MV-4-11 (cell line): ENCODE measurements at regions not wholly inside any gene's neighbourhood (a gene's known extent, or its start where the extent isn't known, plus 50 kb on each side); places are given as distances from the start of the nearest gene placed in this dataset.

Experiments
- DNase-seq: peaks from one replicate; lab custom pipeline; 2025; lab: John Stamatoyannopoulos, UW

- no peak for DNase-seq
Measured at GRCh38 chr7:153446490-153446889, 605.7 kb upstream of the DPP6 start.

- DNase-seq = no peak
Measured at GRCh38 chr7:153447011-153447410, 605.2 kb upstream of the DPP6 start.

GRCh38 chr7:153452661-153453060 lies 599.5 kb upstream of the DPP6 start:
- no peak for DNase-seq

- DNase-seq = no peak
Measured at GRCh38 chr7:153454306-153454705, 597.9 kb upstream of the DPP6 start.

GRCh38 chr7:153457746-153458145 lies 594.5 kb upstream of the DPP6 start:
- no peak for DNase-seq

GRCh38 chr7:153470004-153470671 lies 582.1 kb upstream of the DPP6 start:
- DNase-seq = no peak

GRCh38 chr7:153472516-153472915 lies 579.7 kb upstream of the DPP6 start:
- DNase-seq = no peak

- no peak for DNase-seq
Measured at GRCh38 chr7:153473185-153473584, 579.0 kb upstream of the DPP6 start.

- DNase-seq = no peak
Measured at GRCh38 chr7:153475239-153475638, 577.0 kb upstream of the DPP6 start.

- DNase-seq = no peak
Measured at GRCh38 chr7:153476166-153476565, 576.0 kb upstream of the DPP6 start.

- DNase-seq = no peak
Measured at GRCh38 chr7:153496257-153496656, 555.9 kb upstream of the DPP6 start.

GRCh38 chr7:153503093-153503492 lies 549.1 kb upstream of the DPP6 start:
- DNase-seq = no peak

GRCh38 chr7:153504288-153505075 lies 547.7 kb upstream of the DPP6 start:
- DNase-seq = no peak

GRCh38 chr7:153507885-153508284 lies 544.3 kb upstream of the DPP6 start:
- no peak for DNase-seq

GRCh38 chr7:153509768-153510167 lies 542.4 kb upstream of the DPP6 start:
- DNase-seq = no peak

GRCh38 chr7:153510674-153511073 lies 541.5 kb upstream of the DPP6 start:
- no peak for DNase-seq

- no peak for DNase-seq
Measured at GRCh38 chr7:153514032-153514431, 538.2 kb upstream of the DPP6 start.

- DNase-seq = no peak
Measured at GRCh38 chr7:153515359-153515758, 536.8 kb upstream of the DPP6 start.

- no peak for DNase-seq
Measured at GRCh38 chr7:153518201-153518984, 533.8 kb upstream of the DPP6 start.

- DNase-seq = no peak
Measured at GRCh38 chr7:153521370-153521769, 530.8 kb upstream of the DPP6 start.

- DNase-seq = no peak
Measured at GRCh38 chr7:153522261-153522660, 529.9 kb upstream of the DPP6 start.

GRCh38 chr7:153523320-153524015 lies 528.7 kb upstream of the DPP6 start:
- no peak for DNase-seq
